ENCODE measurements at regions not wholly inside any gene's neighbourhood (a gene's known extent, or its start where the extent isn't known, plus 50 kb on each side); places are given as distances from the start of the nearest gene placed in this dataset.

DNA sequence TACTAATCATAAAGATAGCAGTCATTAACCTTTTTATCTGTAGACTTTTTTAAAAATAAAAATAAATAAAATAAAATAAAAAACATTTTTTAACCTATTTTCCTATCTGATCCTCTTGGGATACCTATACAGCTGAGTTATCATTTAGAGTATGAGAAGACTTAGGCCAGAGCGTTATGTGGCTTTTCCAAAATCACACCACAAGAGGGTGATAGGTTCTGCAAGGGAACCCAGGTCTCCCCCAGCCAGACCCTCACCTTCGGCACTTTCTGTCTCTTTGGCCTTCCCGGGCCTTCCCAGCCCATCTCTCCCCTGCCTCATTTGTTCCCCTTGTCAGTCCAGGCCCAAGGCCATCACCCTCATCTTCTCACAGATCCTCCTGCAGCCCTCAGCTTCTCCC, 311.7 kb downstream of the SMAD2 start:
- TF ChIP-seq, protein P1, sequence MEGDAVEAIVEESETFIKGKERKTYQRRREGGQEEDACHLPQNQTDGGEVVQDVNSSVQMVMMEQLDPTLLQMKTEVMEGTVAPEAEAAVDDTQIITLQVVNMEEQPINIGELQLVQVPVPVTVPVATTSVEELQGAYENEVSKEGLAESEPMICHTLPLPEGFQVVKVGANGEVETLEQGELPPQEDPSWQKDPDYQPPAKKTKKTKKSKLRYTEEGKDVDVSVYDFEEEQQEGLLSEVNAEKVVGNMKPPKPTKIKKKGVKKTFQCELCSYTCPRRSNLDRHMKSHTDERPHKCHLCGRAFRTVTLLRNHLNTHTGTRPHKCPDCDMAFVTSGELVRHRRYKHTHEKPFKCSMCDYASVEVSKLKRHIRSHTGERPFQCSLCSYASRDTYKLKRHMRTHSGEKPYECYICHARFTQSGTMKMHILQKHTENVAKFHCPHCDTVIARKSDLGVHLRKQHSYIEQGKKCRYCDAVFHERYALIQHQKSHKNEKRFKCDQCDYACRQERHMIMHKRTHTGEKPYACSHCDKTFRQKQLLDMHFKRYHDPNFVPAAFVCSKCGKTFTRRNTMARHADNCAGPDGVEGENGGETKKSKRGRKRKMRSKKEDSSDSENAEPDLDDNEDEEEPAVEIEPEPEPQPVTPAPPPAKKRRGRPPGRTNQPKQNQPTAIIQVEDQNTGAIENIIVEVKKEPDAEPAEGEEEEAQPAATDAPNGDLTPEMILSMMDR (IDR thresholded peaks at IDR 0.05; ENCODE audit: low read length): no peak
- no peak for TF ChIP-seq EZH2 (IDR thresholded peaks at IDR 0.05; ENCODE audit: borderline replicate concordance, low read length)

All from OCI-LY1 (cell line).